Liver (tissue), 8 donors: ENCODE measurements at regions not wholly inside any gene's neighbourhood (a gene's known extent, or its start where the extent isn't known, plus 50 kb on each side); places are given as distances from the start of the nearest gene placed in this dataset.

Source experiments
- DNase-seq: peaks from one replicate; pipeline ENCODE4 v3.0.0-alpha.2; 2017; ENCODE audit warnings: low spot score
- H3K27ac ChIP-seq, 2 donors: one replicate each; pipeline ENCODE4 v1.7.0; 2013; ENCODE audit warnings: inconsistent platforms in 2 of 2, low read length in 2 of 2, control low read depth in 1 of 2, low read depth in 1 of 2, mild to moderate bottlenecking in 1 of 2
- H3K27me3 ChIP-seq, 4 donors: one replicate each; pipeline versions ENCODE4 v1.6.1 to v1.7.0; 2013; ENCODE audit warnings: low read length in 3 of 4, inconsistent platforms in 1 of 4, mild to moderate bottlenecking in 1 of 4, moderate library complexity in 1 of 4; ENCODE audit not compliant: control insufficient read depth in 4 of 4, insufficient read depth in 4 of 4
- H3K36me3 ChIP-seq, 4 donors: one replicate each; pipeline versions ENCODE4 v1.6.1 to v1.7.0; 2013; ENCODE audit warnings: low read length in 3 of 4, mild to moderate bottlenecking in 3 of 4, low read depth in 1 of 4, moderate library complexity in 1 of 4; ENCODE audit not compliant: control insufficient read depth in 4 of 4, insufficient read depth in 3 of 4
- H3K4me1 ChIP-seq, 4 donors: one replicate each; pipeline versions ENCODE4 v1.6.1 to v1.7.0; 2013; ENCODE audit warnings: low read length in 3 of 4, mild to moderate bottlenecking in 3 of 4, moderate library complexity in 1 of 4; ENCODE audit not compliant: control insufficient read depth in 4 of 4, insufficient read depth in 4 of 4
- H3K4me3 ChIP-seq, 3 donors: one replicate each; pipeline versions ENCODE4 v1.6.1 to v1.7.0; 2013; ENCODE audit warnings: low read length in 3 of 3, control low read depth in 1 of 3, low read depth in 1 of 3, mild to moderate bottlenecking in 1 of 3
- H3K9ac ChIP-seq, 2 donors: one replicate each; pipeline ENCODE4 v1.7.0; 2013; ENCODE audit warnings: low read length in 2 of 2, mild to moderate bottlenecking in 2 of 2, moderate library complexity in 2 of 2, control low read depth in 1 of 2, low read depth in 1 of 2
- H3K9me3 ChIP-seq, 4 donors: one replicate each; pipeline versions ENCODE4 v1.6.1 to v1.7.0; 2013; ENCODE audit warnings: low read length in 3 of 4; ENCODE audit not compliant: control insufficient read depth in 4 of 4
- ATF3 ChIP-seq: IDR thresholded peaks from 2 replicates; pipeline ENCODE4 v1.6.1; 2016; ENCODE audit warnings: antibody characterized with exemption
- EGR1 ChIP-seq, 2 donors: IDR thresholded peaks; 2 replicates each; pipeline ENCODE4 v1.6.1; 2016 to 2018; ENCODE audit warnings: antibody characterized with exemption in 2 of 2, low read depth in 2 of 2
- FOXA1 ChIP-seq: IDR thresholded peaks from 2 replicates; pipeline ENCODE4 v1.6.1; 2016; ENCODE audit warnings: antibody characterized with exemption
- FOXA2 ChIP-seq: IDR thresholded peaks from 2 replicates; pipeline ENCODE4 v1.6.1; 2016; ENCODE audit warnings: antibody characterized with exemption
- GABPA ChIP-seq, 2 donors: IDR thresholded peaks in 1 of 2; conservative IDR thresholded peaks in 1 of 2; 2 replicates each; pipeline ENCODE4 v1.6.1; 2016; ENCODE audit warnings: antibody characterized with exemption in 2 of 2, mild to moderate bottlenecking in 1 of 2, moderate library complexity in 1 of 2
- HNF4A ChIP-seq, 2 donors: conservative IDR thresholded peaks; 2 replicates each; pipeline ENCODE4 v1.6.1; 2016; ENCODE audit warnings: antibody characterized with exemption in 2 of 2, mild to moderate bottlenecking in 2 of 2
- HNF4G ChIP-seq: IDR thresholded peaks from 2 replicates; pipeline ENCODE4 v1.6.1; 2016; ENCODE audit warnings: antibody characterized with exemption
- JUND ChIP-seq, 2 donors: IDR thresholded peaks; 2 replicates each; pipeline ENCODE4 v1.6.1; 2016; ENCODE audit warnings: antibody characterized with exemption in 2 of 2
- NR2F2 ChIP-seq: IDR thresholded peaks from 2 replicates; pipeline ENCODE4 v1.6.1; 2016; ENCODE audit warnings: antibody characterized with exemption
- RAD21 ChIP-seq, 2 donors: IDR thresholded peaks; 2 replicates each; pipeline ENCODE4 v1.6.1; 2016; ENCODE audit warnings: antibody characterized with exemption in 2 of 2, mild to moderate bottlenecking in 2 of 2
- REST ChIP-seq: IDR thresholded peaks from 2 replicates; pipeline ENCODE4 v1.6.1; 2016; ENCODE audit warnings: antibody characterized with exemption, mild to moderate bottlenecking
- RXRA ChIP-seq, 2 donors: IDR thresholded peaks; 2 replicates each; pipeline ENCODE4 v1.6.1; 2017 to 2018; ENCODE audit warnings: antibody characterized with exemption in 2 of 2, mild to moderate bottlenecking in 1 of 2
- SP1 ChIP-seq: IDR thresholded peaks from 2 replicates; pipeline ENCODE4 v1.6.1; 2018; ENCODE audit warnings: antibody characterized with exemption, mild to moderate bottlenecking
- TAF1 ChIP-seq: conservative IDR thresholded peaks from 2 replicates; pipeline ENCODE4 v1.6.1; 2016; ENCODE audit warnings: antibody characterized with exemption, mild to moderate bottlenecking
- YY1 ChIP-seq: IDR thresholded peaks from 2 replicates; pipeline ENCODE4 v1.6.1; 2016; ENCODE audit warnings: antibody characterized with exemption, mild to moderate bottlenecking
- ZBTB33 ChIP-seq: IDR thresholded peaks from 2 replicates; pipeline ENCODE4 v1.6.1; 2016; ENCODE audit warnings: antibody characterized with exemption
- WGBS: extraction: QIAGEN DNeasy Blood & Tissue Kit; methylation state at CpG from one replicate; pipeline ENCODE4 v1.1.7; 2013; 5-methylcytosine and 5-hydroxymethylcytosine counted together
- TF ChIP-seq, protein P1 (sequence below): IDR thresholded peaks from 2 replicates; pipeline ENCODE4 v1.6.1; 2016; ENCODE audit warnings: antibody characterized with exemption
- TF ChIP-seq, protein P2 (sequence below): fragments of 150-350 bp; IDR thresholded peaks from 2 replicates; pipeline ENCODE4 v1.5.1; 2017; ENCODE audit warnings: improper control_type of control experiment, low read depth, low read length; ENCODE audit not compliant: missing input control
- donor health status: healthy.
- donor health status: healthy.
- donor health status: healthy.
- donor health status: healthy.
- donor health status: healthy.

GRCh38 chr10:83076443-83076842 is 1062.9 kb upstream of the GHITM start (continued):
- TF ChIP-seq, protein P1, sequence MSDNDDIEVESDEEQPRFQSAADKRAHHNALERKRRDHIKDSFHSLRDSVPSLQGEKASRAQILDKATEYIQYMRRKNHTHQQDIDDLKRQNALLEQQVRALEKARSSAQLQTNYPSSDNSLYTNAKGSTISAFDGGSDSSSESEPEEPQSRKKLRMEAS = no peak

DNA sequence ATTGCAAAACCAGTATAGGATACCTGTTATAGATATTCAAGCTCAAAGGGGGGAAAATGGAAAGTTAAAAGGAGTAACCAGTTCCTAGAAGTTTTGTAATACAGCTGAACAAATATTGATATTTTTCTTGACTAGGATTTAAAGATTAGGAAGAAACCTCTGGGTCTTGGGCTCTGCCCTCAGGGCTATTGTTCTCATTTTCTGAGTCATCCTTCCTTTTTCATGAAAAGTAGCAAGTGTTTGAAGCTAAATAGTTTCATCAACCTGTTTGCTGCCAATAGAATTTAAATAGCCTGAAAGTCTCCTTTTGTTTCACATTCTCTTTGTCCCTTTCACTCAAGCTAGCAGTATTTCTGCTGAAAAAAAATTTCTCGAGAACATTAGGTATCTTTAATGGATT is 1061.1 kb upstream of the GHITM start:
- WGBS = 78% methylated on average over 1 of the region's 1 CpG
- no peak overlapping the region for H3K27ac ChIP-seq
- no peak overlapping the region for H3K9ac ChIP-seq
- H3K4me3 ChIP-seq = no peak overlapping the region
- TF ChIP-seq, protein P2, sequence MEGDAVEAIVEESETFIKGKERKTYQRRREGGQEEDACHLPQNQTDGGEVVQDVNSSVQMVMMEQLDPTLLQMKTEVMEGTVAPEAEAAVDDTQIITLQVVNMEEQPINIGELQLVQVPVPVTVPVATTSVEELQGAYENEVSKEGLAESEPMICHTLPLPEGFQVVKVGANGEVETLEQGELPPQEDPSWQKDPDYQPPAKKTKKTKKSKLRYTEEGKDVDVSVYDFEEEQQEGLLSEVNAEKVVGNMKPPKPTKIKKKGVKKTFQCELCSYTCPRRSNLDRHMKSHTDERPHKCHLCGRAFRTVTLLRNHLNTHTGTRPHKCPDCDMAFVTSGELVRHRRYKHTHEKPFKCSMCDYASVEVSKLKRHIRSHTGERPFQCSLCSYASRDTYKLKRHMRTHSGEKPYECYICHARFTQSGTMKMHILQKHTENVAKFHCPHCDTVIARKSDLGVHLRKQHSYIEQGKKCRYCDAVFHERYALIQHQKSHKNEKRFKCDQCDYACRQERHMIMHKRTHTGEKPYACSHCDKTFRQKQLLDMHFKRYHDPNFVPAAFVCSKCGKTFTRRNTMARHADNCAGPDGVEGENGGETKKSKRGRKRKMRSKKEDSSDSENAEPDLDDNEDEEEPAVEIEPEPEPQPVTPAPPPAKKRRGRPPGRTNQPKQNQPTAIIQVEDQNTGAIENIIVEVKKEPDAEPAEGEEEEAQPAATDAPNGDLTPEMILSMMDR = no peak
- TF ChIP-seq EGR1 (IDR thresholded peaks at IDR 0.05; ENCODE audit: low read depth in 2 of 2) = no peak
- TF ChIP-seq, protein P1 = no peak
- TF ChIP-seq REST = no peak
- TF ChIP-seq GABPA (IDR thresholded peaks at IDR 0.05 in 1 of 2, conservative IDR thresholded peaks at IDR 0.05 in 1 of 2) = no peak
- TF ChIP-seq TAF1 = no peak
- TF ChIP-seq JUND (IDR thresholded peaks at IDR 0.05) = no peak
- no peak for TF ChIP-seq NR2F2
- TF ChIP-seq ATF3 = no peak
- TF ChIP-seq FOXA1 = no peak
- no peak for TF ChIP-seq HNF4G
- no peak for TF ChIP-seq HNF4A (conservative IDR thresholded peaks at IDR 0.05)
- no peak for TF ChIP-seq RXRA (IDR thresholded peaks at IDR 0.05)
- no peak for TF ChIP-seq YY1
- TF ChIP-seq SP1 = no peak
- TF ChIP-seq FOXA2 = no peak
- TF ChIP-seq RAD21 (IDR thresholded peaks at IDR 0.05) = no peak
- no peak for TF ChIP-seq ZBTB33
- H3K36me3 ChIP-seq = no peaks in the 10 kb centered on the region
- DNase-seq = no peak
- no peaks in the 10 kb centered on the region for H3K27me3 ChIP-seq
- no peaks in the 10 kb centered on the region for H3K9me3 ChIP-seq
- peaks cover 0 to 2% (median 0%) of the 10 kb centered on the region in 4 donors for H3K4me1 ChIP-seq
